PFSK-1 (cell line): ENCODE measurements at regions not wholly inside any gene's neighbourhood (a gene's known extent, or its start where the extent isn't known, plus 50 kb on each side); places are given as distances from the start of the nearest gene placed in this dataset.

Source experiments
- FOXP2 ChIP-seq: optimal IDR thresholded peaks from 2 replicates; pipeline ENCODE3; 2011; ENCODE audit warnings: borderline replicate concordance, control low read depth, inconsistent platforms; ENCODE audit not compliant: insufficient read depth; ENCODE audit errors: extremely low read length, extremely low read depth
- POLR2AphosphoS5 ChIP-seq: IDR thresholded peaks from 2 replicates; pipeline ENCODE4 v1.6.1; 2012; ENCODE audit warnings: low read depth, mild to moderate bottlenecking, control low read depth, low read length, moderate library complexity
- SIN3A ChIP-seq: IDR thresholded peaks from 2 replicates; pipeline ENCODE4 v1.6.1; 2012; ENCODE audit warnings: mild to moderate bottlenecking, low read length, moderate library complexity, borderline replicate concordance; ENCODE audit not compliant: insufficient read depth
- TAF1 ChIP-seq: IDR thresholded peaks from 2 replicates; pipeline ENCODE4 v1.6.1; 2012; ENCODE audit warnings: low read length, control low read depth, borderline replicate concordance; ENCODE audit not compliant: insufficient read depth
- TF ChIP-seq, protein P1 (sequence below), 2 experiments: IDR thresholded peaks; 2 replicates each; pipeline versions ENCODE4 v1.6.1 to v1.8.0; 2011 to 2012; ENCODE audit warnings: low read depth in 2 of 2, low read length in 2 of 2, control low read depth in 1 of 2, inconsistent platforms in 1 of 2, mild to moderate bottlenecking in 1 of 2, moderate library complexity in 1 of 2; ENCODE audit not compliant: insufficient read depth in 1 of 2

DNA sequence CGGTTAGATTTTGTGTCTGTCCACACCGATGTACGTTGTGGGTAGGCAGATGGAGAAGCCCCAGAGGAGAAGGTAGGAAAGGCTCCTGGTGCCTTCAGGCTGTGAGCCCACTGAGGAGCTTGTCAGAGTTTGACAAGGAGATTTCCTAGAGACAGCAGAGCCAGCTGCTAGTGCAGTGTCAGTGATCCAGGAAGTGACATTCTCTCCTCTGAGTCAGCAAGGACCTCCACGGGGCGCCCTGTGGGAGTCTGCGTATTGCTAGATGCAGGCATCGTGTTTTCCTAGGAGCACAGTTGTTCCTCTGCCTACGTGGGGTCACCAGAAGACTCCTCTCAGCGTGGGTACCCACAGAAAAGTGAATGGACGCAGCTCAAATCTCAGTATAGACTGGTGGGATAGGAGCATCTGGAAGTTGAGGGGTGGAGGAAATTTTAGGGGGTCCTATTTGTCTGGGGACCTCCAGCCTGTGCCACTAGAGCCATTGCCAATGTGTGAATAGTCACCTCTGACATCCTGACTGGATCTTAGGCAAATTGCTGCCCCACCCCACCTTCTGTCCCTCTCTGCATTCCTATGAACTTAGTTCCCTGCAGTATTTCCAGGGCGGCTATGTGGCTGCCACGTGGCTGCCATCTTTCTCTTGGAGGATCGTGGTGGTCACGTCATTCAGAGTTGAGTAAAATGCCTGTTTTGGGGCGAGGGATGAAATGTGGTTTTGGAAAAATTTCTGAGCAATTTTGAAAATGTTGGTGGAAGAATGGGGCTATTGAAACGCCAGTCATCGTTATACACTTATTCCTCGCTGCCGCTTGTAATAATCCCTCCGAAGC, 84.8 kb upstream of the KLHL25 start:
- TF ChIP-seq TAF1 (no peak), FOXP2 (no peak), SIN3A (no peak), POLR2AphosphoS5 (no peak)
- TF ChIP-seq, protein P1, sequence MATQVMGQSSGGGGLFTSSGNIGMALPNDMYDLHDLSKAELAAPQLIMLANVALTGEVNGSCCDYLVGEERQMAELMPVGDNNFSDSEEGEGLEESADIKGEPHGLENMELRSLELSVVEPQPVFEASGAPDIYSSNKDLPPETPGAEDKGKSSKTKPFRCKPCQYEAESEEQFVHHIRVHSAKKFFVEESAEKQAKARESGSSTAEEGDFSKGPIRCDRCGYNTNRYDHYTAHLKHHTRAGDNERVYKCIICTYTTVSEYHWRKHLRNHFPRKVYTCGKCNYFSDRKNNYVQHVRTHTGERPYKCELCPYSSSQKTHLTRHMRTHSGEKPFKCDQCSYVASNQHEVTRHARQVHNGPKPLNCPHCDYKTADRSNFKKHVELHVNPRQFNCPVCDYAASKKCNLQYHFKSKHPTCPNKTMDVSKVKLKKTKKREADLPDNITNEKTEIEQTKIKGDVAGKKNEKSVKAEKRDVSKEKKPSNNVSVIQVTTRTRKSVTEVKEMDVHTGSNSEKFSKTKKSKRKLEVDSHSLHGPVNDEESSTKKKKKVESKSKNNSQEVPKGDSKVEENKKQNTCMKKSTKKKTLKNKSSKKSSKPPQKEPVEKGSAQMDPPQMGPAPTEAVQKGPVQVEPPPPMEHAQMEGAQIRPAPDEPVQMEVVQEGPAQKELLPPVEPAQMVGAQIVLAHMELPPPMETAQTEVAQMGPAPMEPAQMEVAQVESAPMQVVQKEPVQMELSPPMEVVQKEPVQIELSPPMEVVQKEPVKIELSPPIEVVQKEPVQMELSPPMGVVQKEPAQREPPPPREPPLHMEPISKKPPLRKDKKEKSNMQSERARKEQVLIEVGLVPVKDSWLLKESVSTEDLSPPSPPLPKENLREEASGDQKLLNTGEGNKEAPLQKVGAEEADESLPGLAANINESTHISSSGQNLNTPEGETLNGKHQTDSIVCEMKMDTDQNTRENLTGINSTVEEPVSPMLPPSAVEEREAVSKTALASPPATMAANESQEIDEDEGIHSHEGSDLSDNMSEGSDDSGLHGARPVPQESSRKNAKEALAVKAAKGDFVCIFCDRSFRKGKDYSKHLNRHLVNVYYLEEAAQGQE (IDR thresholded peaks at IDR 0.05; ENCODE audit: insufficient read depth in 1 of 2, low read depth in 2 of 2, low read length in 2 of 2): no peak

DNA sequence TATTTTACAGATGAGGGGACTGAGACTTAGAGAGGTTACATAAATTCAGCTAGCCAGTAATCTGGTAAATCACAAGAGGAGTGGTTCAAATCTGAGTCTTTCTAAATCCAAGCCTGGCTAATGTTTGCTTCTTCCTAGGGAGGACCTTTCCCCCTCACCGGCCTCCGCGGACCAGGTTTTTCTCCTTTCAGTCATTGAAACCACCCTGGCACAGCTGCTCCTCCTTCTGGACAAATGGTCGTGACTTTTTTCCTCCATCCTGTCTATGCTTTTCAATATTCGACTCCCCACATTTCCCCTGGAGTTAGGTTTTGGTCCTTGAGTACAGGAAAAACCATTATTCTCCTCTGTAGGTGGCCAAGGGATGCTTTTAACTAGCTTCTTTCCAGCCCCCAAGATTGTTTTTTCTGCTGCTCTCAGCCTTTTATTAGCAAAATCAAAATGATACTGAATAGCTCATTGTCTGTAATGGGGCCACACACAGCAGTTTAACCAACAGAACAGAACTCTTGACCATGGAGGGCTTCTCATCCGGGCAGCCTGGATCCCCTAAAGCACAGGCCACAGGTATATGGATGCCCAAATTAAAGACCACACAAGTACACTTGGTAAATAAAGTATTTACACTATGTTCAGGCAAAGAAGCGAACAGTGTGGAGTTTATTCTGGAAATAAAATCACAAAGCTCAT, 85.9 kb upstream of the KLHL25 start:
- TF ChIP-seq FOXP2: no peak
- no peak for TF ChIP-seq POLR2AphosphoS5
- TF ChIP-seq, protein P1 (IDR thresholded peaks at IDR 0.05; ENCODE audit: insufficient read depth in 1 of 2, low read depth in 2 of 2, low read length in 2 of 2): no peak
- TF ChIP-seq TAF1: no peak
- no peak for TF ChIP-seq SIN3A

DNA sequence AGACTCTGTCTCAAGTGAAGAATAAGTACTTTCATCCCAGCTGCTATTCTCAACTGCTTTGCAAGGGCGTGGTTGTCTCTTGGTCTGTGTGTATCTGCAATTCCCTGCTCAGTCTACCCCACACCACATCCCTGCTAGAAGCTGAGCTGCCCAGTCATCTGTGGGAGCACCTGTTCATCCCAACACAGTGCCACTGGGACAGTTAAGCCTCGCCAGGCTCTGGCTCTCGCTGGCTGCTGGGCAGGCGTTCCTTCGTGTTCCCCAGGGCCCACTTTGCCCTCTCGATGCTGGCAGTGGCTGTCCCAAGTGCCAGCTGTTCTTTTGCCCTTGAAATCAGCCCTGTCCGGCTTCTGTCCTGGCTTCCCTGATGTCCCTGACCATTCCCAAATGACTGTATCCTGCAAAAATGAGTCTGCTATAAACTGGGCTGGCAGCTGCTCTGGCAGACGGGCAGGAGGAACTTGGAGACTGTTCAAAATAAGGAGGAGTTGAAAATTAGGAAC, 91.6 kb upstream of the KLHL25 start:
- TF ChIP-seq, protein P1 (IDR thresholded peaks at IDR 0.05; ENCODE audit: insufficient read depth in 1 of 2, low read depth in 2 of 2, low read length in 2 of 2): no peak
- TF ChIP-seq POLR2AphosphoS5 (no peak), TAF1 (no peak), SIN3A (no peak), FOXP2 (no peak)

DNA sequence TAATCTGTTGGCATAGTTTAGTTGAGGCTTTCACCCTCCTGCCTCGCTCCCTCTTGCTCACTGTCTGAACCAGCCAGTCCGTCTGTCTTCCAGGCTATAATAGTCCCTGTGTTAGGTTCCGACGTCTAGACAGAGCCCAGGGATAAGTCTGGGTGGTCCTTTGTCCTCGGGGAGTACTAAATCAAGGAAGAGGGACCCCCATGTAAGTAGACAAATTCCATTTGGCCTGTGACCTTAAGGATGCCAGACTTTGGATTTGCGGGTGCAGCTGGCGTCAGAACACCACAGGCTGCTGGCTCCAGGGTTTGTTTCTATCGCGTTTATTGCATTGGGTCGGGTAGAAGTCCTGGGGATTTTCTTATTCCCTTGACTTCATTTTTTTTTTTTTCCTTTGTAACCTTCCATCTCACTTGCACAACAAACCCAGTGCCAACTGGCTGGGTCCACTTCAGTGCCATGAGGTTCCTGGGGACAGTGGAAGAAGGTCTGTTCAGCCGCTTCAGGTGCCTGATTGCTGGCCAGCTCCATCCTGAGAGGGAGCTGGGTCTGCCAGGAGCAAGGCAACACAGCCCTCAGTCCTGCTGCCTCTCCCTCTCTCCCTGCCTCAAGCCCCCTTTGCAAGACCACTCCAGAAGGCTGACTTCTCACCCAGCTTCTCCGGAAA, 95.4 kb upstream of the KLHL25 start:
- TF ChIP-seq POLR2AphosphoS5 (no peak), TAF1 (no peak)
- TF ChIP-seq, protein P1 (IDR thresholded peaks at IDR 0.05; ENCODE audit: insufficient read depth in 1 of 2, low read depth in 2 of 2, low read length in 2 of 2): peak in 1 of 2 experiments; percentile 38; a peak in 1 of 4 replicates
